Stimulated activated CD8-positive, alpha-beta memory T cell treated with anti-CD3 and anti-CD28 coated beads, Interleukin-15, amount 100 ng/mL, for 4 hours (primary cell): ENCODE measurements at regions not wholly inside any gene's neighbourhood (a gene's known extent, or its start where the extent isn't known, plus 50 kb on each side); places are given as distances from the start of the nearest gene placed in this dataset.

Experiments
- DNase-seq, 2 donors: peaks; one replicate each; pipeline ENCODE4 v3.0.0-alpha.2; 2020; ENCODE audit warnings: low read depth in 2 of 2

GRCh38 chr7:70975754-70976153 is 156.2 kb upstream of the GALNT17 start:
- DNase-seq: no peak

DNA sequence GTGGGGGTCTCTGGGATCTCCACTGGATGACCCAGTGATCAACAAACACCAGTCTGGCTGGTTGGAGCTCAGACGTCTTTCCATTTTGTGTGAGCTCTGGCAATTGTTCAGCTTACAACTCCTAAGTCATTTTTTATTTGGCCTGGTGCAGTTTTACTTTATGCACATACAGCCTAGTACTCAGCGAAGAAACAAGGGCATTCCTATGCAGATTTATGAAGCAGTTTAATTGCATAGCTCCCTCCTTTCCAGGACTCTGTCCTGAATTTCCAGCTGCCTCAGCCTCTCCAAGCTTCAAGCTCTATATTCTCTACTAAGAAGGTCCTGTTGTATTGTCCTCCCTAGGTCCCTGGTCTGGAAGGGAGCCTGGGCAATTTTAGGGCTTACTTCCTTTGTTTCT is 145.6 kb upstream of the GALNT17 start:
- DNase-seq: no peak

GRCh38 chr7:70994176-70994575 is 137.8 kb upstream of the GALNT17 start:
- no peak for DNase-seq

GRCh38 chr7:70997261-70997660 is 134.7 kb upstream of the GALNT17 start:
- DNase-seq: no peak

- DNase-seq: no peak
Observed at GRCh38 chr7:71005109-71005508, 126.8 kb upstream of the GALNT17 start.

GRCh38 chr7:71009636-71010035 is 122.3 kb upstream of the GALNT17 start:
- DNase-seq: no peak

GRCh38 chr7:71015252-71015900 is 116.6 kb upstream of the GALNT17 start:
- DNase-seq: no peak

GRCh38 chr7:71016401-71016800 is 115.5 kb upstream of the GALNT17 start:
- DNase-seq: no peak

DNA sequence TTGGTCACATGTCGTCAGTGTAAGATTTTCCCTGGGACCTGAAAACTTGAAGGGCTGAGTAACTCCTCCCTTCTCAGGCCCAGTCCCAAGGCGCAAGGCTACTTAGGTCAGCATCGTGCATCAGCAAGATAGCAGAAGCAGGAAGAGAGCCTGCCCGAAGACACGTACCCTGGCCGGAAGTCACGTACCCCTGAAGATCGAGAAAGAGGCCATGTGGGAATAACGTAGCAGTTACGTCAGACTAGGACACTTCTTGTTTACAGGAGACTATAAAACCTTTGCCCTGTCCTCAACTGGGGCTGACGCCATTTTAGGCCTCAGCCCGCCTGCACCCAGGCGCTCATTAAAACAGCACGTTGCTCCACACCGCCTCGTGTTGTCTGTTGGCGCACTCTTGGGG is 114.3 kb upstream of the GALNT17 start:
- no peak for DNase-seq

- DNase-seq: no peak
Observed at GRCh38 chr7:71019706-71020105, 112.2 kb upstream of the GALNT17 start.

GRCh38 chr7:71021131-71021530 is 110.8 kb upstream of the GALNT17 start:
- DNase-seq: no peak

DNA sequence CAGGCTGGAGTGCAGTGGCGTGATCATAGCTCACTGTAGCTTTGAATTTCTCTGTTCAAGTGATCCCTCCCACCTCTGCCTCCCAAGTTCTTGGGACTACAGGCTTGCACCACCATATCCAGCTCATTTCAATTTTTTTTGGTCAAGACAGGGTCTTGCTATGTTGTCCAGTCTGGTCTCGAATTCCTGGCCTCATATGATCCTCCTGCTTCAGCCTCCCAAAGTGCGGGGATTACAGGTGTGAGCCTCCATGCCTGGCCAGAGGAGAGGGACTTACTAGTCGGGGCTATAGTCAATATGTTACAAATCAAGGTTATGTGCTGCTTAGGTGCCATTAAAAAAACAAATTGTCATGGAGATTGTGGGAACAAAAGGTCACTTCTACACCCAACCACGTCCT is 105.3 kb upstream of the GALNT17 start:
- DNase-seq: no peak

DNA sequence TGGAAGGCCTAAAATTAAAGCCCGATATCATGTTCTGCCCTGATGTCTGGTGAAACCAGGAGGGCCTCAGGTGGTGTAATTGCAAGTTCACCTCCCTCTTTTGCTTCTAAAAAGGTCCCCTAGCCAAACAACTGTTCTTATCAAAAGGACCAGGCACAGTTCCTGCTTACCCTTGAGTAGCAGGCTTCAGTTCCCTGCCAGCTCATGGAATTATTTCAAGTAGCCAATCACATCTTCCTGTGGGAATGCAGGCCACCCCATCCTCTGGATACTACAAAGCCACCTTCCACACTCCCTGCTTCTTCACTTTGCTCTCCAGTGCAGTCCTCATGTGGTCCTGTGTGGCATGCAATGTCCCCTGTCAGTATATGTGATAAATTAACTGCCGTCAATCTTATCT is 97.7 kb upstream of the GALNT17 start:
- no peak for DNase-seq

DNA sequence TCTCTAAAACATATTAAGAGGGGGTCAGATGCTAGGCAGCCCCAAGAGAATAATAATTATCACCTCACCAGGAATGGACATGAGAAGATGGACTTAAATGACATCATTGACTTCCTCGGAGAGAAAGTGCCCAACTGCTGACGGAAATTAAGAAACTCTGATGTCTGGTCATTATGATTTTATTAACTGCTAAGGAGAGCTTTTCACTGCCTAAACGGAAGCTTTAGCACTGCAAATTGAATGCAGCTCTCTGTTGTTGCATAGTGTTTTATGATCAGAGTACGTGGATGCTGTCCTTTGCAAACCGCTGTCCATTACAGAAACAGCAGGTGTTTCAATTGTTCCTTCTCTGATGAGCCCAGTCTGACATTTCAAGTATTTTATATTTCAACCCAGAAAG is 89.4 kb upstream of the GALNT17 start:
- DNase-seq: no peak

GRCh38 chr7:71050492-71050891 is 81.5 kb upstream of the GALNT17 start:
- DNase-seq: no peak

GRCh38 chr7:71055504-71055903 is 76.4 kb upstream of the GALNT17 start:
- DNase-seq: no peak

DNA sequence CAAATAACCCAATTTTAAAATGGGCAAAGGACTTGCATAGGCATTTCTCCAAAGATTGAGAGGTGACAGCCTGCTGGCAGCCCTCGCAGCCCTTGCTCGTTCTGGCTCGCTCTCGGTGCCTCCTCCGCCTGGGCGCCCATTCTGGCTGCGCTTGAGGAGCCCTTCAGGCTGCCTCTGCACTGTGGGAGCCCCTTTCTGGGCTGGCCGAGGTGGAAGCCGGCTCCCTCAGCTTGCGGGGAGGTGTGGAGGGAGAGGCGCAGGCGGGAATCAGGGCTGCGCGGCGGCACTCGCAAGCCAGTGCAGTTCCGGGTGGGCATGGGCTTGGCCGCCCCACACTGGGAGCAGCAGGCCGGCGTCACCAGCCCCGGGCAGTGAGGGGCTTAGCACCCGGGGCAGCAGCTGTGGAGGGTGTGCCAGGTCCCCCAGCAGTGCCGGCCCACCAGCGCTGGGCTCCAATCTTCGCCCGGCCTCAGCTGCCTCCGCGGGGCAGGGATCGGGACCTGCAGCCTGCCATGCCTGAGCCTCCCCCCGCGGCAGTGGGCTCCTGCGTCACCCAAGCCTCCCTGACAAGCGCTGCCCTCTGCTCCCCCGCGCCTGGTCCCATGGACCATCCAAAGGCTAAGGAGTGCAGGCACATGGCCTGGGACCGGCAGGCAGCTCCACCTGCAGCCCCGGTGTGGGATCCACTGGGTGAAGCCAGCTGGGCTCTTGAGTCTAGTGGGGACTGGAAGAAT is 54.0 kb upstream of the GALNT17 start:
- no peak for DNase-seq
